Putamen (tissue), 1 donor: ENCODE measurements at regions not wholly inside any gene's neighbourhood (a gene's known extent, or its start where the extent isn't known, plus 50 kb on each side); places are given as distances from the start of the nearest gene placed in this dataset.

Experiments used
- DNase-seq: peaks from one replicate; pipeline ENCODE4 v3.0.0-alpha.2; 2016; ENCODE audit warnings: low spot score

DNA sequence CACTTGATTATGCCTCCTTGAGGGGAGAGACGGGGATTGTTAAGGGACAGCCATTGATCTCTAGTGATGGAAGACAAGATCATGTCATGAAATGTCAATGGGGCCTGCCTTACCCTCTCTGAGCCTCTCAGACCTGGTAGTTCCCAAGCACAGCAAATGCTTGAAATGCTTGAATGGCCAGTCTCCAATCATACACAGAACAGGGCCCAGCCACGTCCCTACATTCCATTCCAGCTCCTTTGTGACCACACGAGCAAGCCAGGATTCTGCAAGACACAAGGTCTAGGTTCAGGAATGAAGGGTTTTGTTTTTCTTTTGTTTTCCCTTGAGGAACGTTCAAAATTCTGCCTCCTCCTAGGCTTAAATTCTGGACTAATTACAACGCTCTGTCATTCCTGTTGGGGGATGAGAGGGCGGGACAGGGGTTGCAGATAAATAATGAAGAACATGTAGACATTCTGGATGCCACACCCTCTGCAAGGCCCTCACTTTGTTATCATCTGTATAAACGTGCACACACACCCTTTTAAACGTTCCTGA, 98.1 kb upstream of the YPEL5 start:
- no peak for DNase-seq

- DNase-seq, result no peak
Measured at GRCh38 chr2:30055548-30055947, 91.3 kb upstream of the YPEL5 start.

DNA sequence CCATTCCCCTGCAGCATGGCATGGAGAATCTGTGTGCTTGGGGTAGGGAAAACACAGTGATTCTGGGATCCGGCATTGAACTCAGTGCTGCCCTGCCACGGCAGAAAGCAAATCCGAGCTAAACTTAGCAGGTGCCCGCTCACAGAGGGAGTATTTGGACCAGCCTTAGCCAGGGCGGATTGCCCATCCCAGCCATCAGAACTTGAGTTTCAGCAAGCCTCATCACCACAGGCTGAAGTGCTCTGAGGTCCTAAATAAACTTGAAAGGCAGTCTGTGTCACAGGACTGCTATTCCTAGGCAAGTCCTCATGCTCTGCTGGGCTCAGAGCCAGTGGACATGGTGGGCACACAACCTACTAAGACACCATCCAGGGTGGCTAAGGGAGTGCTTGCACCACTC, 86.2 kb upstream of the YPEL5 start:
- DNase-seq, result no peak

DNA sequence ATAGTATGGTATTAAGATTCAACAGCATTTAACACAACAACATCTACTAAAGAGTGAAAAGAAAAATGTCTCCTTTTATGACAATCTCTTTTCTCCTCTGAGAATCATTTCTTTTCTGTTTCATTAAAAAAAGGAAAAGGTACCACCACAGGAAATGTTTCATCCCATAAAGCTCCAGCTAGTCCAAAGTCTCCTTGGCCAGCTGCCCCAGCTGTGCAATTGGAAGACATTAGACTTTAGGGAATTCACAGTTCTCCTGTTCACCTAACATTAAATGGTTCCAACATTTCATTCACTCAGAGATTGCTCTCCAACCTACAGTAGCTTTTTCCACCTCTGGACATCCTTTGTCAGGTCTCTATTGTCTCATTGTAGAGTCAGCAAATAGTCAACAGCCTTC, 78.7 kb upstream of the YPEL5 start:
- DNase-seq, result no peak

DNA sequence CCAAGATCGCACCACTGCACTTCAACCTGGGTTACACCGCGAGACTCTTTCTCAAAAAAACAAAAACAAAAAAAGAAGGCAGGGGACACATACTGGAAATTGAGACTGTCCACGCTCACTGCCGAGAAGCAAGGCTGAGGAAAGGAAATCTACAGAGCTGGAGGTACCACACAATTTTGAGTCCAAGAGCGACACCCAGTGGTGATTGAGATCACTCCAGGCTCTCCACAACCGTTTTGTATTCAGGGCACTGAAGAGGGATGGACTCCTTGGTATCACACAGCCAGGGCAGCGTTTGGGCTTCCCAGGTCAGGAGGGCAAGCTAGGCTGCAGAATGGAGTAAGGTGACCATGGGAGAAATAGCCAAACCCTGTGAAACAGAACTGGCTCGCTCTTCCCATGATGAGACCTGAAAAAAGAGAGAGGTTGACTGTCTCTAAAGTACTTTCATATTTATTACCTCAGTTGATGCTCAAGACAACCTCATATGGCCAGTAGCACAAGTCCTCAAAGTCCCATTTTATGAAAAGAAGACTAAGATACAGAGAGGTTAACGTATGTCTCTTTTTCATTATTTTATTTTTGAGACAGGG, 74.5 kb upstream of the YPEL5 start:
- peak; percentile 62 for DNase-seq

DNA sequence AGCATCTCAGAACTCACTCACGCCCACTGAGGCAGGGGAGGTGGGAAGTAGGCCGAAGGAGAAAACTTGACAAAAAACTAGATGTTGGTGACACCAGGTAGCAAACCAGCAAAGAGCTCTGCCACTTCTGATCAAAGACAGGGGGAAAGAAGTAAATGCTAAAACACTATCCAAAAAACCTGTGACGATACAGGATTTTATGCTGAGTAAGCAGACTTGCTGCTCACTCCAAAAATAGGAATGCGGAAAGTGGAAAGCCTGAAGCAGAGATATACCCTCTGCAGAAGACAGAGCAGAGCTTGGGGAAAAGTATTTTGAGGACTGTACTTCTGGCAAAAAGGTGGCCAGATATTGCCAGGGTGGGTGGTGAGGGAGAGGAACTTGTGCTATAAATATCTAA, 73.3 kb upstream of the YPEL5 start:
- no peak for DNase-seq

DNA sequence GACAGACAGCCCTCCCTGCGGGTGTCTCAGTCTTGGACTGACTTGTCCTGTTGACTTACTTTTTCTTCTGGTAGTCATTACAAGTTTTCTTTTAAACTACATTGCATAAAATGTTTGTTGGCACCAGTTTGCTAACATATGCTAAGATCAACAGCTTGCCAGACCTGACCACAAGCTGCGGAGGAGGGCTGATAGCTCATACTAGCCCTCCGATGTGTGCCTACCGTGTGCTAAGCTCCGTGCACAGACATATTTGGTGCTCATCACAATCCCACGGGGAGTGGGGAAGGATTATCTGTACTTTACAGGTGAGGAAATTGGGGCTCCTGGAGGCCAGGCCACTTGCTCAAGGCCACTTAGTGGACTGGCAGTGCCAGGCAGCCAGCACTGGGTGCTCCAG, 72.8 kb upstream of the YPEL5 start:
- no peak for DNase-seq

DNA sequence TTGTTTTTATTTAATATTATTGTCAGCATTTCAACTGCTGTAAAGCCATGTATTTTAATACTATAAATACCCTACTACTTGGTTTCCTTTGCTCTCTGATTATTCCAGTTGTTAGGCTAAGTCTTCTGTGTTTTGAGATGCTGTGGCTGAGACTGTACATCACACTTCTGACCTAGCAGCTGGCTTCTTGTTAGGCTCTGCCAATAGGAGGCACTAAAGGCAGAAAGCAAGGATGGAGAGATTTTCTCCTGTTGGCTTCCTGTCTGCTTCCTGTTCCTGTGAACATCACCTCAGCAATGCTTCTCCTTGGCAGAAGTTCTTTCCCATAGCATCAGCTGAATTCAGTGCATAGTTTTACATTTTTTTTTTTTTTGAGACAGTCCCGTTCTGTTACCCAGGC, 68.3 kb upstream of the YPEL5 start:
- no peak for DNase-seq

- no peak for DNase-seq
Measured at GRCh38 chr2:30084915-30085314, 61.9 kb upstream of the YPEL5 start.

- no peak for DNase-seq
Measured at GRCh38 chr2:30089171-30089570, 57.6 kb upstream of the YPEL5 start.

DNA sequence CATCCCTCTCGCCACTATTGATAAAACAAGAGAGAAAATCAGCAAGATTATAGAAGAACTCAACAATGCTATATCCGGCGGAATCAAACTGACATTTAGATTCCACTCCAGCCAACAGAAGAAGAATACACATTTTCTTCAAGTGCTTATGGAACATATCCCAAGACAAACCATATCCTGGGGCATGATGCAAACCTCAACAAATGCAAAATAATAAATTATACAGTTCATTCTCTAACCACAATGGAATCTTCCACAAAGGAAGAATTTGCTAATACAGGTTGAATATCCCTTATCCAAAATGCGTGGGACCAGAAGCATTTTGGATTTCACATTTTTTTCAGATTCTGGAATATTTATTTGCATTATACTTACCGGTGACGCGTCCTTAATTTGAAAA, 51.4 kb upstream of the YPEL5 start:
- no peak for DNase-seq

- DNase-seq, result no peak
Measured at GRCh38 chr2:30096451-30096850, 50.4 kb upstream of the YPEL5 start.
